B cell (primary cell): ENCODE measurements at regions not wholly inside any gene's neighbourhood (a gene's known extent, or its start where the extent isn't known, plus 50 kb on each side); places are given as distances from the start of the nearest gene placed in this dataset.

ENCODE experiments used
- ATAC-seq: fragments of 200-7000 bp; cut with Tn5 transposase; one replicate; pipeline ENCODE4 v1.10.0; 2021; ENCODE audit warnings: low read depth, mild to moderate bottlenecking, moderate number of reproducible peaks, moderate library complexity
- CTCF ChIA-PET: fragments of 350-600 bp; sonication (Branson Sonifier 250); formaldehyde crosslinking; loops from one replicate; lab custom pipeline; 2021; ENCODE audit warnings: antibody characterized with exemption, inconsistent platforms; lab: Charles Lee
- POLR2A ChIA-PET: fragments of 350-600 bp; sonication (Branson Sonifier 250); formaldehyde crosslinking; loops from one replicate; lab custom pipeline; 2021; ENCODE audit warnings: antibody characterized with exemption; lab: Charles Lee
- DNase-seq: peaks from one replicate; pipeline ENCODE4 v3.0.0; 2013
- H2AFZ ChIP-seq: 2 replicates; pipeline ENCODE4 v1.6.1; 2012; ENCODE audit warnings: mild to moderate bottlenecking, low read depth, low read length; ENCODE audit not compliant: insufficient read depth, poor library complexity, severe bottlenecking
- H3K27ac ChIP-seq, 2 donors: 1 replicate in 1 of 2; 2 replicates in 1 of 2; pipeline ENCODE4 v1.5.1; 2012 to 2013; ENCODE audit warnings: low read length in 2 of 2, mild to moderate bottlenecking in 2 of 2, moderate library complexity in 1 of 2
- H3K27me3 ChIP-seq, 4 experiments: fragments of 200-600 bp in 1 of 4; sonication (generic) in 1 of 4; replicated peaks in 1 of 4; 1 replicate in 2 of 4; 2 replicates in 2 of 4; pipeline versions ENCODE4 v1.6.1 to v1.7.0; 2013 to 2016; ENCODE audit warnings: low read length in 3 of 4, mild to moderate bottlenecking in 2 of 4, mixed read lengths in 1 of 4, moderate library complexity in 1 of 4; ENCODE audit not compliant: insufficient read depth in 4 of 4, control insufficient read depth in 3 of 4; ENCODE audit errors: control extremely low read depth in 1 of 4
- H3K36me3 ChIP-seq, 2 experiments: replicated peaks in 1 of 2; 1 replicate in 1 of 2; 2 replicates in 1 of 2; pipeline versions ENCODE4 v1.6.1 to v1.7.1; 2013; ENCODE audit warnings: low read length in 1 of 2; ENCODE audit not compliant: insufficient read depth in 2 of 2, control insufficient read depth in 1 of 2; ENCODE audit errors: control extremely low read depth in 1 of 2, extremely low read depth in 1 of 2
- H3K4me1 ChIP-seq, 2 donors: fragments of 200-600 bp in 1 of 2; sonication (generic) in 1 of 2; 1 replicate in 1 of 2; 2 replicates in 1 of 2; pipeline versions ENCODE4 v1.5.1 to v1.6.1; 2013 to 2017; ENCODE audit warnings: low read length in 2 of 2; ENCODE audit not compliant: control insufficient read depth in 2 of 2, insufficient read depth in 2 of 2
- H3K4me2 ChIP-seq: replicated peaks from 2 replicates; pipeline ENCODE3; 2012; ENCODE audit warnings: mild to moderate bottlenecking, low read depth, low read length; ENCODE audit not compliant: poor library complexity, severe bottlenecking
- H3K4me3 ChIP-seq, 5 experiments: fragments of 200-600 bp in 1 of 5; sonication (generic) in 1 of 5; 1 replicate in 3 of 5; 2 replicates in 2 of 5; pipeline versions ENCODE4 v1.5.1 to v1.7.0; 2011 to 2016; ENCODE audit warnings: low read length in 4 of 5, mild to moderate bottlenecking in 4 of 5, low read depth in 2 of 5, control low read depth in 1 of 5, moderate library complexity in 1 of 5; ENCODE audit not compliant: insufficient read depth in 1 of 5; ENCODE audit errors: control extremely low read depth in 1 of 5, extremely low read depth in 1 of 5
- H3K79me2 ChIP-seq: fragments of 200-600 bp; sonication (generic); one replicate; pipeline ENCODE4 v1.6.0; 2016; ENCODE audit warnings: low read length; ENCODE audit not compliant: control insufficient read depth, insufficient read depth
- H3K9ac ChIP-seq: fragments of 200-600 bp; sonication (generic); 2 replicates; pipeline ENCODE4 v1.6.1; 2017; ENCODE audit warnings: mild to moderate bottlenecking, low read length, moderate library complexity
- H3K9me3 ChIP-seq, 3 donors: one replicate each; pipeline versions ENCODE4 v1.6.1 to v1.7.1; 2013; ENCODE audit warnings: low read length in 2 of 3; ENCODE audit not compliant: control insufficient read depth in 2 of 3, insufficient read depth in 1 of 3; ENCODE audit errors: control extremely low read depth in 1 of 3
- H4K20me1 ChIP-seq: 2 replicates; pipeline ENCODE4 v1.6.0; 2012; ENCODE audit warnings: mild to moderate bottlenecking, low read length; ENCODE audit not compliant: insufficient read depth, control insufficient read depth, poor library complexity, severe bottlenecking
- H3K27ac Mint-ChIP-seq: one replicate; pipeline ENCODE4 v1.8.0; 2021; ENCODE audit warnings: mixed read lengths
- H3K27me3 Mint-ChIP-seq: one replicate; pipeline ENCODE4 v1.8.0; 2021; ENCODE audit warnings: mixed read lengths
- H3K4me1 Mint-ChIP-seq: one replicate; pipeline ENCODE4 v1.8.0; 2021; ENCODE audit warnings: mixed read lengths
- H3K4me3 Mint-ChIP-seq: one replicate; pipeline ENCODE4 v1.8.0; 2021; ENCODE audit warnings: mixed read lengths
- H3K9me3 Mint-ChIP-seq: one replicate; pipeline ENCODE4 v1.8.0; 2022; ENCODE audit warnings: mixed read lengths; ENCODE audit not compliant: insufficient read depth
- CTCF ChIP-seq: fragments of 200-600 bp; IDR thresholded peaks from one replicate; pipeline ENCODE4 v1.8.0; 2022; ENCODE audit warnings: antibody characterized with exemption, mild to moderate bottlenecking
- EZH2 ChIP-seq: IDR thresholded peaks from 2 replicates; pipeline ENCODE4 v1.6.1; 2012; ENCODE audit warnings: borderline replicate concordance, low read depth, mild to moderate bottlenecking, moderate library complexity, low read length; ENCODE audit not compliant: insufficient read depth, poor library complexity, severe bottlenecking
- WGBS: methylation state at CpG from one replicate; pipeline ENCODE4 v1.1.5; 2013; ENCODE audit warnings: missing lambda C conversion rate; ENCODE audit not compliant: insufficient coverage; 5-methylcytosine and 5-hydroxymethylcytosine counted together
- intact Hi-C: fragments of 100-400 bp; cut with micrococcal nuclease; formaldehyde crosslinking; loops from one replicate; pipeline ENCODE4 v1.10.0; 2022

- intact Hi-C loops, result no loop called here
- H3K9me3 Mint-ChIP-seq, result no peaks in the 10 kb centered on the region
- H3K27me3 Mint-ChIP-seq, result peaks cover 2% of the 10 kb centered on the region
These were observed 191.8 kb downstream of the C12orf75 start for GRCh38 chr12:105522166-105522825.

More at GRCh38 chr12:105522166-105522825, 191.8 kb downstream of the C12orf75 start:
- Histone ChIP-seq H3K9me3 (no peaks in the 10 kb centered on the region), H3K4me3 (no peak overlapping the region), H3K9ac (no peak overlapping the region), H3K27me3 (peaks cover 0 to 4% (median 0%) of the 10 kb centered on the region in 4 experiments), H4K20me1 (no peaks in the 10 kb centered on the region), H3K4me2 (no peak overlapping the region), H3K36me3 (no peaks in the 10 kb centered on the region), H3K4me1 (no peaks in the 10 kb centered on the region), H3K79me2 (no peaks in the 10 kb centered on the region), H2AFZ (no peak overlapping the region), H3K27ac (no peak overlapping the region)
- CTCF ChIA-PET, result no interaction called here
- no peak for ATAC-seq
- Mint-ChIP-seq H3K27ac (no peak overlapping the region), H3K4me3 (no peak overlapping the region), H3K4me1 (no peaks in the 10 kb centered on the region)
- DNase-seq, result no peak
- POLR2A ChIA-PET, result no interaction called here
- TF ChIP-seq CTCF (no peak), EZH2 (no peak)
- WGBS, result no CpG with 5 or more reads among the region's 4 CpGs
